SJCRH30 (cell line): ENCODE measurements at regions not wholly inside any gene's neighbourhood (a gene's known extent, or its start where the extent isn't known, plus 50 kb on each side); places are given as distances from the start of the nearest gene placed in this dataset.
"Not testable (repeated sequence)": the region's sequence is repeated elsewhere in the genome, so short reads cannot be mapped to it uniquely, and the experiment has no call there.

Source experiments
- DNase-seq, 2 experiments: peaks; one replicate each; pipeline ENCODE4 v3.0.0-alpha.2; 2015 to 2020
- H3K27ac ChIP-seq: fragments of 250-450 bp; sonication (Bioruptor Pico); 2 replicates; pipeline ENCODE4 v1.5.1; 2020; ENCODE audit warnings: mild to moderate bottlenecking, moderate library complexity
- H3K27me3 ChIP-seq: fragments of 250-450 bp; sonication (Bioruptor Pico); 2 replicates; pipeline ENCODE4 v1.5.1; 2020; ENCODE audit warnings: mild to moderate bottlenecking, moderate library complexity
- H3K36me3 ChIP-seq: fragments of 250-450 bp; sonication (Bioruptor Pico); 2 replicates; pipeline ENCODE4 v1.5.1; 2020; ENCODE audit warnings: mild to moderate bottlenecking, moderate library complexity
- H3K4me1 ChIP-seq: fragments of 250-450 bp; sonication (Bioruptor Pico); 2 replicates; pipeline ENCODE4 v1.5.1; 2020; ENCODE audit warnings: mild to moderate bottlenecking, moderate library complexity
- H3K4me3 ChIP-seq: fragments of 250-450 bp; sonication (Bioruptor Pico); 2 replicates; pipeline ENCODE4 v1.5.1; 2020; ENCODE audit warnings: mild to moderate bottlenecking, moderate library complexity
- H3K9me3 ChIP-seq: fragments of 250-450 bp; sonication (Bioruptor Pico); replicated peaks from 2 replicates; pipeline ENCODE4 v1.5.1; 2020; ENCODE audit warnings: mild to moderate bottlenecking, moderate library complexity

DNA sequence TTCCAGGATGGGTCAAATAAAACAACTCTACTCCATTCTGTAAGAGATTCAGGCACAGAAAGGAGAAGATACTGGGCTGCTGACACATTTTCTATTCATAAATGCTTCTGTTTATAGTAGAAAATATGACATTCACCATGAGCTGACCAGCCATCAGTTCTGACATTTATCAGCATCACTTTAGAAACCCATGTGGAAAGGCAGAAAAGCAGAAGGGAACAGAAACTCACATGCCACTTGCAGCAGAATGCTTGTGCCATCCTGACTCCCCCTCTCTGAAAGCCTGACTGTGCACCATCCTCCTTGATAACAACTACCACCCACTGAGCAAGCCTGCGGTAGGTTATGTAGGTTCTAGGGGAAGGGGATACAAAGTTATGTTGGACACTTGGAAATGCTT, 527.7 kb downstream of the TTLL7 start:
- DNase-seq, H3K27me3 ChIP-seq, H3K36me3 ChIP-seq, H3K9me3 ChIP-seq, H3K27ac ChIP-seq, H3K4me1 ChIP-seq, H3K4me3 ChIP-seq: not testable (repeated sequence)

DNA sequence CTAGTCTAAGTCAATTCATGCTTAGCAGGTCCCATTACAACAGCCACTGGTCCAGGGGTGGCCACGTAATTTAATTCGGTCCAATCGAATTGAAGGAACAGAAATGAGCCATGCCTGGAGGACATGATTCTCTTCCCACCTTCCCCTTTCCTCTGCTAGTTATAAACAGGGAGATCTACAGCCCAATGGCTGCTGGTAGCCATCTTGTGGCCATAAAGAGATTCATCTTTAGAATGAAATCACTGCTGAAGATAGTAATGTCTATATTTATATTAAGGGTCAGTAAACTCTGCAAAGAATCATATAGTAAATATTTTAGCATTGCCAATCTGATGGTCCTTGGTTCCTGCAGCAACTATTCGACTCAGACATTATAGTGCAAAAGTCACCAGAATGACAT, 530.6 kb downstream of the TTLL7 start:
- H3K4me1 ChIP-seq, H3K27ac ChIP-seq, H3K9me3 ChIP-seq, H3K4me3 ChIP-seq, H3K36me3 ChIP-seq, H3K27me3 ChIP-seq: not testable (repeated sequence)
- peak in 1 of 2 experiments; percentile 1 for DNase-seq

DNA sequence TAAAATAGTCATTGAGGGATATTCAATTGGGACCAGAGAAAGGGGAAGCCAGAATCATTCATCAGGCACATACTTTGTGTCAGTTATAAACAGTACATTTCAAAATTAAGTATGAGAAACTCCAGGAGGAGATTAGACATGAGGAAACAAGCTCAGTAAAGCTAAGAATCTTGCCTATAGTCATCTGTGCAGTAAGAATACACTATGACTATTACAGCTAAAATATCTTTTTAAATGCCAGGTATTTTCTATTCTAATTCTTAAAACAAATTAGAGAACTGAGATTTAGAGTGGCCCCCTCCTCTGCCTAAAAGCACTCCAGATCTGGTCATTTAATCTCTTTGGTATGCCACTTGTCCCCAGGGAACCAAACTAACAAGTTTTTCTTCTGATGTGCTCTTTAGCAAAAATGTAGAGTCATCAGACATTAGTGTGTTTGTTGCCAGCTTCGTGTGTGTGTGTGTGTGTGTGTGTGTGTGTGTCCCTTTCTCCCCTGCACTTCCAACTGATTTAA, 541.1 kb downstream of the TTLL7 start:
- H3K27ac ChIP-seq, H3K4me3 ChIP-seq, DNase-seq, H3K9me3 ChIP-seq, H3K4me1 ChIP-seq, H3K27me3 ChIP-seq, H3K36me3 ChIP-seq: not testable (repeated sequence)

DNA sequence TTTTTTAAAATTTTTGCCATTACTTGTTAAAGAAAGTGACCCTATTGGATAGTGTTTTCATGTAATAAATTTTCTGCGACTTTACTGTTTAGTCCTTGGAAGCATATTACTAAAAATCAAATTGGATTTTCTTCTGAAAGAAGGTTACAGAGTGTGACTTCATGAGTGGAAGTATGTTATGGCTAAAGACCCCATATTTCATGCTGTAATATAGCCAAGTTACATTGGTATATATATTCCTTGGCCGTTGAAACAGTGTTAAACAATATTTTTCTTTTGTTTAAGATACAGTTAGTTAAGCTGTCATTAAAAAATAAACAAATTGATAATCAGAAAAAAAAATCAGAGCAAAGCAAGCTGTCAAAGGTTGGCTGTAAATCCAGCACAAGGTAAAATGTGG, 541.7 kb downstream of the TTLL7 start:
- DNase-seq, H3K27ac ChIP-seq, H3K36me3 ChIP-seq, H3K4me3 ChIP-seq, H3K4me1 ChIP-seq, H3K9me3 ChIP-seq, H3K27me3 ChIP-seq: not testable (repeated sequence)

DNA sequence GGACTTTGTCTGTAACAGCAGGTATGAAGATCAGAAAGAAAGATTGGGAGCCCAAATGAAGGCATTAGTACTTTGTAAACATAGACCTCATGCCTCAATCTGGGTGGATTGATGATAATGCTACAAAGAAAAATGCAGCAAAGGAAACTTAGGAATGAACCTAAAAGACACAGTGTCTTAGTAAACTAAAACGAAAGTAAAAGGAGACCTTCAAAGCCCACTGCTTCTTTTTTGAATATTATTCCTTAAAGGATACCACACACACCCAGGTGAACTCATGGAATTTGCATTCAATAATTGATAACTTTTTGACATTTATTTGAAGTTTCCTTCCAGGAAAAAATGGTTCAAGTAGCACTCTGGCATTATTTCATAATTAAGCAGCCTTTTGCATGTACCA, 543.2 kb downstream of the TTLL7 start:
- not testable (repeated sequence) for H3K4me1 ChIP-seq, DNase-seq, H3K9me3 ChIP-seq, H3K36me3 ChIP-seq, H3K4me3 ChIP-seq, H3K27me3 ChIP-seq, H3K27ac ChIP-seq

DNA sequence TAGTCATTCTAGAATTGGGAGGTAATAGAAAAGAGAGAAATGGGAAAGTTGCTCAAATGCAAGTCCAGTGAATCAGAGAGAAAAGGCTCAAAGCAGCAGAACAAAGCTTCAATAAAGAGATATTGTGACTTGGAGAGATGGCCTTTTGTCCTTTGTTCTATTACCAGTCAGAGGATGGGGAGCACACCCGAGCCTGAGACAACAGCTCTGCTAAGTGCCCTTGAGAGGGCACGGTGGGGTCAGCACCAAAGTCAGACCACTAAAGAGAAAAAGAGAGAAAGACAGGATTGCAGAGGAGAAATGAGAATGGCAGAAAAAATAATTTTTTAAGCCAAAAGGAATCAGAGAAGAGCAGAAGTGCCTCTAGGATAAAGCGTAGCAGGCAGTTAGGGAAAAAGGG, 553.1 kb downstream of the TTLL7 start:
- H3K4me1 ChIP-seq, H3K27ac ChIP-seq: not testable (repeated sequence)

DNA sequence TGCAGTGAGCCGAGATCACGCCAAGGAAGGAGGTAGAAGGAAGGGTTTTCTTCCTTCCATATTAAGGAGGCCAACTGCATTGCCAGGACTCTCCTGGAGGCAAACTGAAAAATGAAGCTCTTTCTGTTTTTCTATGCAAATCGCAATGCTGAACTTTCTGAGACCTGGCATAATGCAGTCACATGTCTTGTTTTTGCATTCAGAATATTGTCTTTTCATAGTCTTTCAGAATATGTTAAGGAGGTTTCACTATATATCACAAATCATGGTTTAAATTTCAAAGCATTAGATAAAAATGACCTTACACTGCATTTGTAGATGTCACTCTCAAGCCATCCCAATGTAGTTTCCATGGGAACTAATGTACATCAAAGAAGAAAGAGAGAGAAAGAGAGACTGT, 556.5 kb downstream of the TTLL7 start:
- not testable (repeated sequence) for H3K36me3 ChIP-seq, H3K4me3 ChIP-seq, DNase-seq, H3K27ac ChIP-seq, H3K27me3 ChIP-seq, H3K9me3 ChIP-seq, H3K4me1 ChIP-seq

More for the DNA sequence above, 553.1 kb downstream of the TTLL7 start:
- not testable (repeated sequence) for H3K4me3 ChIP-seq, H3K27me3 ChIP-seq, H3K9me3 ChIP-seq, H3K36me3 ChIP-seq, DNase-seq

DNA sequence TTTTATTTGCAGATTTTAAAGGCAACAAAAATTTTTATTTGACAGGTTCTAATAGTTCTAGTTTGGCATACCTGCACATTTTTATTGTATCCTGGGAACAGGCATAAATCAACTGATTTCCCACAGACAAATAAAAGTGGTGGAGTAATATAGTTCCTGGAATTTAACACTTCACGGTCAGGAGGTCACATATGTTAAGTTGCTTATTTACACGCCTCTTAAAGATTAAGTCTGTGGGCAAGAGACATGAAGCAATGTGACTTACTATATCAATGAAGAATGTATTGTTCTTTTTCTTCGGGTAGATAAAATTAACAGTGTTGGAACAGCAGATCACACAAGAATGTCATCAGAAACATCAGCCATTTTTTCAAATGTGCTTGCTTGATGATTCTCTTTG, 558.3 kb downstream of the TTLL7 start:
- H3K4me1 ChIP-seq, H3K27me3 ChIP-seq, H3K27ac ChIP-seq, H3K36me3 ChIP-seq, H3K4me3 ChIP-seq, H3K9me3 ChIP-seq: not testable (repeated sequence)
- peak in 1 of 2 experiments; percentile 7 for DNase-seq

DNA sequence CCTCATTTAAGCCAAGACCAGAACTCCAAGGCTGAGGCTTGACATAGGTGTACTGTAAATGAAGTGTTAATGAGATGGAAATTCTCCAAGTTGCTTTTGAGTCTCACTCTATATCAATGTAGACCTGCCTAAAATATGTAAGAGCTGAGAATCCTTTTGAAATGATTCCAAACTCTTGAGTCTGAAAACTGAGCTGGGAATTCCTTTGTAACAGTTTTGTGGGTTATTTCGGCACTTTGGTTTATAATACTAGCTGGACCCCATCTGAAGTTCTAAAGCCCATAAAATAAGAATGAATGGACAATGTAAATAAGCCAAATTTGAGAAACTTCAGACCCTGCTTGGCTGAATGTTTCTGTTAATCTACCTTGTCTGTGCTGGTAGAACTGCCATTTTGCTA, 558.9 kb downstream of the TTLL7 start:
- H3K36me3 ChIP-seq, H3K27me3 ChIP-seq, H3K4me1 ChIP-seq, DNase-seq, H3K27ac ChIP-seq, H3K9me3 ChIP-seq, H3K4me3 ChIP-seq: not testable (repeated sequence)

DNA sequence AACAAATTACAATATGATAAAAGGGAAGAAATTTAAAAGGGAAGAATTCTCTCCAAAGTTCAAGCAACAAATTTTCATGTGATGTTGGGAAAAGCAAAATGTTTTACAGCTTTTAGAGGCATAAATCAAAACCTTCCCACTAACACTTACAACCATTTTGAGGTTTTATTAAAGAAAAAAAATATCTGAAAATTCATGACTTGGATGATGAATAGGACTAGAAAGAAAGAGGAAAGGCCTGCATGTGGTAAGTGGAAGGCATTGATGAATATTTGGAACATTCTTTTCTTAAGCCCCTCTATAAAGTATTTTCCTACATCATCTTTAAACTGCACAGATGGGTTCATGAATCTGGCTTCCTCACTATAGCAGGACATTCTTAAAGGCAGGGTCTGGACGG, 560.6 kb downstream of the TTLL7 start:
- H3K27ac ChIP-seq, H3K36me3 ChIP-seq, H3K4me1 ChIP-seq, DNase-seq, H3K27me3 ChIP-seq, H3K9me3 ChIP-seq, H3K4me3 ChIP-seq: not testable (repeated sequence)

DNA sequence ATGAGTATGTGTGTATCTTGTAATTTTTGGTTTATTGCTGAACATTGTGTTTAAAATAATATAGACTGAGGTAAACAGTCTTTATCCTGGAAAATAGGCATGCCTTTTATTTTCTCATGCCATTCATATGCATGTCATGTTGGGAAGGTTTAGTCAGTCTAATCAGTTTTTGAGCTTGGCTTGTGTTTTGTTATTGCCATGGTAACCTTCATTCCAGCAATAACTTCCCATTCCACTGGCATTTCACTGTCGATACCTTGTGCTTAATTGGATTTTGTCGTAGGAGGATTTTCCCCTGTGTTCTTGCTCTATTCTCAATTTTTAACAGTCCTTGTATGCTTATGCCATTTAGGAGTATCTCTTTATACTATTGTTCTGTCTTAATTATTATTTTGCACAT, 563.6 kb downstream of the TTLL7 start:
- not testable (repeated sequence) for H3K27ac ChIP-seq, DNase-seq, H3K4me1 ChIP-seq, H3K9me3 ChIP-seq, H3K4me3 ChIP-seq, H3K27me3 ChIP-seq, H3K36me3 ChIP-seq

DNA sequence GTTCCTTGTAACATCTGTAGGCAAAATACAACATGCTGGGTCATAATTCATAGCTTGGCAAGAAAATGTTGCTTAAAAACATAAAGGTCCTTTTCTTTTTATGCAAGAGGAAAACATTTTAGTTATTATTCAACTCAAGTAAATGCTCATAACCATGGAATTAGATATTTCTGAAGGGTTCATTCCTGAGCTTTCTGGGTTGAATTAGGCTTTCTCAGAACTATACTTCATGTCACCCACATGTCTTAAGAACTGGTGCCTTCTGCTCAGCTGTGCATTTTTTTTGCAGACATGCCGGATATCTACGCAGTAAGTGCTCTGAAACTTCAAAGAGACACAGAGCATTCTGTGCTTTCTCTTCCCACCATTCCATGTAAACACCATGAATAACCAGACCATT, 571.4 kb downstream of the TTLL7 start:
- H3K27me3 ChIP-seq, DNase-seq, H3K9me3 ChIP-seq, H3K4me1 ChIP-seq, H3K4me3 ChIP-seq, H3K36me3 ChIP-seq, H3K27ac ChIP-seq: not testable (repeated sequence)

DNA sequence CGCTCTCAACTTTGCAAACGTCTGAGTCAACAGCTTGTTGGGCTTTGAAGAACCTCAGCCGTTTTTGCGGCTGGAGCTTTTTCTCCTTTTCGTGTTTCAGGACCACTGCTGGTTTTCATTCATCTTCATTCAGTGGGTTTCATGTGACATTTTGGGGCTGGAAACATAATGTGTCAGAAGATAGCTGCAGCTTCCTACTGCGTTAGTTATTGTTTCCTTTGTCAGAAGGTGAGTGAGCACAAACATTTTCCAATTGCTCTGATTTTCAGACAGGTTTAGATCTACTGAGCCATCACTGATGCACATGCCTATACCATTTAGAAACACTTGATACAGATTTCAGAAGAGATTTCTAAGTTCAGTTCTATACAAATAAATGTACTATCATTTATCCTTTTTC, 575.5 kb downstream of the TTLL7 start:
- not testable (repeated sequence) for DNase-seq, H3K36me3 ChIP-seq, H3K27ac ChIP-seq, H3K4me3 ChIP-seq, H3K27me3 ChIP-seq, H3K9me3 ChIP-seq, H3K4me1 ChIP-seq

DNA sequence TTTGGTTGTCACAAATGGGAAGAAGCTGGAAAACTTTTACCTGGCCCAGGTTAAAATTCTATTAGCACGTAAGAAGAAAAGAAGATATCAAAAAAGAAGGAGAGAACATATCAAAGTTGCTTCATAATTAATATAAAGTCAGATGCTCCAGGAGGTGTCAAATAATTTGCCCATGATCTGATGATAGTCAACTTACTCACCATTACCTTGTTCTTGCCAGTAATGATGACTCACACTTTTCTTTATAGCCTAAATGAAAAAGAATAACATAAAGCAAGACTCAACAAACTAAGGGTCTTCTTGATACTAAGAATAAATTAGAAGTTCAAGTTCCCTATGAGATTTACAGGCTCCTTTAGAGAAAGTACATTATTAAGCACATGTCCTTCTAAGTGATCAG, 580.4 kb downstream of the TTLL7 start:
- Histone ChIP-seq H3K36me3 (no peaks in the 10 kb centered on the region), H3K27ac (no peak overlapping the region), H3K4me1 (no peaks in the 10 kb centered on the region), H3K4me3 (no peak overlapping the region), H3K27me3 (no peaks in the 10 kb centered on the region), H3K9me3 (no peaks in the 10 kb centered on the region)
- DNase-seq, result no peak

DNA sequence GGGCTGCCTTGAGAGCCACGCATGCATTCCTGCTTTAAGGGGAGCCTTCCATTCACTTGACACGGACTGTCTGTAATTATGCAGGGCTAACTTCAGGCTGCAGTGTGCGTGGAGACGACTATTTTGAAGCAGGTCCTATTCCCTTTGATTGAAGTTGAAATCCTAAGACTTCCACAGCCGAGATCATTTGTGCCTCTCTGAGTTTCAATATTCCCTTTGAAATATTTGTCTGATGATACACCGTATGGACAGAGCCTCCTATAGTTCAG, 585.2 kb downstream of the TTLL7 start:
- H3K27me3 ChIP-seq, H3K4me1 ChIP-seq, H3K36me3 ChIP-seq: not testable (repeated sequence)

DNA sequence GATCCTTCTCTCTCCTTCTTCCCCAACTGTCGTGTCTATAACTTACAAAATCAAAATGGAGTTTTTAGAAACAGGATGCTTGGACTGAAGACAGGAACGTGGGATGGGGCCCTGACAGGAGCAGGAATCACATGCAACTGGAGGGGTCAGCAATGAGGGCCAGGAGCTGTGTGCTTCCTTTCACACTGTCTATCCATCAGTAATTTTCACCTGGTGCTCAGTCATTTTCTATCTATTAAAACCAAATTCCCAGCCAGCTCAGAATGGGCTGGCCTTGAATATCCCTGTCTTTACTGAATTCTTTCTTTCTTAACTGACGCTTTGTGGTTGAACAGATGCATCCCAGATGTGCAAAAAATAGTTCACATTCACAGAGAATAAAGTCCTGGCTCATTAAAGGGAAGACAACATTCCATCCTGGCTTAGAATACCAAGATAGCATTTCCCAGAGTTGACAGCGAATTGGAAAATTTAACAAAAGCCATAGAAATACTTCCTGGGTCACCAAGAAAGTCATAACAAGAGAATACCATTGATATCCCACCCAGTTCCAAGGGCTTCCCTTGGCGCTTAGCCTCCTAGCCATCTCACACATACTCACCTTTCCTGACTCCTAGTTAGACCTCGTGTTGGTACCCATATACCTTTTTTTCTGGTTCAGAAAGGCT, 588.1 kb downstream of the TTLL7 start:
- H3K4me3 ChIP-seq, H3K27me3 ChIP-seq, H3K27ac ChIP-seq, H3K4me1 ChIP-seq, DNase-seq, H3K9me3 ChIP-seq, H3K36me3 ChIP-seq: not testable (repeated sequence)

More for the DNA sequence above, 585.2 kb downstream of the TTLL7 start:
- not testable (repeated sequence) for DNase-seq, H3K4me3 ChIP-seq, H3K9me3 ChIP-seq, H3K27ac ChIP-seq
